ENCODE measurements at regions not wholly inside any gene's neighbourhood (a gene's known extent, or its start where the extent isn't known, plus 50 kb on each side); places are given as distances from the start of the nearest gene placed in this dataset.

DNA sequence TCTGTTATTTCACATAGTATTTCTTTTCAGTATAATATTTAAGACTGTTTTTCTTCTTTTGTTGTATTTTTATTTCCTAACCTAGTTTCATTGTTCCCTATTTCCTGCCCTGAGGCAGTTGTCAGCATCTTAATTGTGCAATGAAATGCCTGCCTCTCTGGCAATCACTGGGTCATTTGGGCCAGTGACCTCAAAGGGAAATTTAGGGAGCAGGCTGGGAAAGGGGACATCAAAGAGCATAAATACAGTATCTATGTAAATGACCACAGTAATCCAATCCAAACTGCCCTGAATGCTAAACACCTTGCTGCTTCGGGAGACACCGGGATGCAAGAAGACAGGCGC, 147.8 kb downstream of the TLR5 start:
- no peak for DNase-seq (ENCODE audit: low read depth in 2 of 3, low spot score in 2 of 3)

- DNase-seq (ENCODE audit: low read depth in 2 of 3, low spot score in 2 of 3), result no peak
These were observed 147.3 kb downstream of the TLR5 start for GRCh38 chr1:222995620-222996309.

DNA sequence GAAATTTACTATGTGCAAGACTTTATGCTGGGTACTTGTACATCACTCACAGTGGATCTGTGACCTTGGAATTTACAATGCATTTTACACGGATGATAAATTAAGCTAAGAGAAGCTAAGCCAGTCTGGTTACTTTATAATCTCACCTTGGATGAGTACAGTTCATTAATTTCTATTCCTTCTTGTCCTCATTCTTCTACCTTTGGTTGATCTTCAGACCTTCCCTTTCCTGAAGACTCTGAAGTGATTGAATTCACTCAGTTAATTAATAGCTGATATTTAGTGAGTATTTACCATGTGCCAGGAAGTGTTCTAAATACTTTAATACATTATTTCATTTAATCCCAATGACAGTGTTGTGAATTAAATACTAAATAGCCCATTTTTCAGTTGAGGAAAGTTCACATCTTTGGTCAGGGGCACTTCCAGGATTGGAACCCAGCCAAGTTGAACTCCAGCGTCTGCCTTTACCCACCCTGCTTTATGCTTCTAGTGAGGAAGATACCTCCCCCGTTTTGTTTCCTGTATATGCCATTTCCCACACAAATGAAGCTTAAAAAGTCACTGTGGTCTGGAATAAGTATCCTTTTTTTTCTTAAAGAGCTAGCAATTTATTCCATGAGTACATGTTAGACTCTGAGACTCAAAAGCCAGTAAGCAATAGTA, 146.6 kb downstream of the TLR5 start:
- DNase-seq (ENCODE audit: low read depth in 2 of 3, low spot score in 2 of 3), result no peak

DNA sequence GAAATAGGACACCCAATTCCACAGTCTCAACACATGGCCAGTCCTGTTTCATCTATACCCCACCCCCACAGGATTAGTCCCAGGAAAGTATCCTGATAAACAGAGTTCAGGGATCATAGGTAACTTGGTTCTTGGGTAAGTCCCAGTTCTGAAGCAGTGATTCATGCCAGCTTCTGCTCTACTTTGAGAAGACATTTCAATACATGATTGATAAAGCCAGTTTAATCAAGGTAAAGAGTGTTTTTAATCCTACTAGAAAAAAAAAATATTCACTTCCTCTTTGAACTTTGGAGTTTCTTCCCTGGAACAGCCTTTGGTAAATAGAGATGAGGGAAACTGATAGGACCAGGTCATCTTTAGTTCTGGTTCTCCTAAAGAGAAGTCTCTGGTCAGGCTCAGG, 142.4 kb downstream of the TLR5 start:
- DNase-seq (ENCODE audit: low read depth in 2 of 3, low spot score in 2 of 3), result no peak

- no peak for DNase-seq (ENCODE audit: low read depth in 2 of 3, low spot score in 2 of 3)
These were observed 141.1 kb downstream of the TLR5 start for GRCh38 chr1:223001653-223002634.

GRCh38 chr1:223003549-223003948, 139.5 kb downstream of the TLR5 start:
- no peak for DNase-seq (ENCODE audit: low read depth in 2 of 3, low spot score in 2 of 3)

- DNase-seq (ENCODE audit: low read depth in 2 of 3, low spot score in 2 of 3), result no peak
These were observed 136.7 kb downstream of the TLR5 start for GRCh38 chr1:223006371-223006770.

GRCh38 chr1:223006917-223007648, 136.0 kb downstream of the TLR5 start:
- no peak for DNase-seq (ENCODE audit: low read depth in 2 of 3, low spot score in 2 of 3)

GRCh38 chr1:223007935-223008334, 135.1 kb downstream of the TLR5 start:
- DNase-seq (ENCODE audit: low read depth in 2 of 3, low spot score in 2 of 3), result no peak

- DNase-seq (ENCODE audit: low read depth in 2 of 3, low spot score in 2 of 3), result no peak
These were observed 134.2 kb downstream of the TLR5 start for GRCh38 chr1:223008808-223009207.

DNA sequence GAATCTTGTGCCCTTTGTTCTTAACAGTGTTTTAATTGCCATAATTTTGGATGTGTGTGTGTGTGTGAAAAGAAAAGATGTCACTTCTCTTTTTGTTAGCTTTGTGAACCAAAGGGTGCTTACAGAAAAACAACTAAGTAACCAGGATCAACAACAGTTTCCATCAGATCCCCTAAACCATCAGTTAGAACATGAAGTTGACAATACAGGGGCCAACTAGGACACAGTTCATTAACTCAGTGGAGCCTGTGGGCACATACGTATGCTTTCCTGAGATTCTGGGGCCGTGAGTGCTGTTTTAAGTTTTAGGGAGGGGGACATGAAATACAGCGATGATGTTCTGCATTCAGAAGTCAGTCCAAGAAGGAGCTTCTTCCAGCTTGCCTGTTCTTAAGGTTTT, 133.6 kb downstream of the TLR5 start:
- no peak for DNase-seq (ENCODE audit: low read depth in 2 of 3, low spot score in 2 of 3)

DNA sequence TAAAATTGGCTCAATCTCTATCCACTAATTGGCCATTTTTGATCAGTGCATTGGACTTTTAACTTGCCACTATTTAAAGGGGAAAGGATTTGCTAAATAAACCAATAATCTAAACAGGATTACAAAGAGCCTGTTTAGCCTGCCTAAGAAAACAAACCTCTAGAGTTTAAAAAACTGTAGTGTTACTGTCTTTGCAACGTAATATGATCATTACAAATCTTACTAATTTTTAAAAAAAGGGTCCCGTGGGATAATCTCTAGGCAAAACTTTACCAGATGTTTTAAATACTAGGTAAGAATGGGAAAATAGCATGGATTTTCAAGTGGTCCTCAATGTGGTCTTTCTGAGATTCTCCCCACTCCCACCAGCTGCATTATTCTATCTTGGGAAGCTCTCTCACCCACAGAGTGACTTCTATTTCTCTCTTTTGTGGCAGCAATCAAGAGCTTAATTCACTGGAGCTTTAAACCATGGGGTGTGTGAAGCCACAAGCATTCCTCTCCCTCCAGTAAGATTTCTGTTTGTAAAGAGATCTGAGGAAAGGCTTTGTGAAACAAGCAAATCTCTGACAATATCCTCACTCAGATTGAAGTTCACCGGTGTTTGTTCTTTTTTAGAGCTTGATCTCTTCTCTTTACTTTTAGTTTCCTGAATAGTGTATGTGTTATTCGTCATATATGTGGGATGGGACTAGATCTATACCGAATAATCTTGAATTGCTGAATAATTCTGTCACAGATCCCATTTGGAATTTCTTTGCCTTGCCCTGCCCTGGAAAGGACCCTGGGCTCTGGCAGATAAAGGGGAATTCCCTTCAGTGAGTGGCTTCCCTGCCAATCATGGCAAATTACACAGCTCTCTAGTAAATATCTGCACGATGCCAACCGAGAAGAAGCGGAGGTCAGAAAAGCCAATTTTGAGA, 132.2 kb downstream of the TLR5 start:
- no peak for DNase-seq (ENCODE audit: low read depth in 2 of 3, low spot score in 2 of 3)

DNA sequence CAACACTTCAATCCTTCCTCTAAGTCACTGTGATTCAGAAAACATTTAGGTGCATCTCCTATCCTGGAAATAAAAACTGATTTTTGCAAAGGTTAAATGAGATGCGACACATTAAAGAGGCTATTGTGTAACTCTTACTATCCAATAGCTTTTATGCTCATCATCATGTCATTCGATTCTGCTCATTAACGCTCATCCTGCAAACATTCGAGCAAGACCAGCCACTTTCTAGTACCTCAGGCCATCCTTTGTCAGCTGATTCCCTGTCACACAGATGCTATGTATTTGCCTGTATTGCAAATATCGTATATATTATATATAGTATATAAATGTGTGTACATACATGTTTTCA, 131.6 kb downstream of the TLR5 start:
- DNase-seq (ENCODE audit: low read depth in 2 of 3, low spot score in 2 of 3), result no peak

DNA sequence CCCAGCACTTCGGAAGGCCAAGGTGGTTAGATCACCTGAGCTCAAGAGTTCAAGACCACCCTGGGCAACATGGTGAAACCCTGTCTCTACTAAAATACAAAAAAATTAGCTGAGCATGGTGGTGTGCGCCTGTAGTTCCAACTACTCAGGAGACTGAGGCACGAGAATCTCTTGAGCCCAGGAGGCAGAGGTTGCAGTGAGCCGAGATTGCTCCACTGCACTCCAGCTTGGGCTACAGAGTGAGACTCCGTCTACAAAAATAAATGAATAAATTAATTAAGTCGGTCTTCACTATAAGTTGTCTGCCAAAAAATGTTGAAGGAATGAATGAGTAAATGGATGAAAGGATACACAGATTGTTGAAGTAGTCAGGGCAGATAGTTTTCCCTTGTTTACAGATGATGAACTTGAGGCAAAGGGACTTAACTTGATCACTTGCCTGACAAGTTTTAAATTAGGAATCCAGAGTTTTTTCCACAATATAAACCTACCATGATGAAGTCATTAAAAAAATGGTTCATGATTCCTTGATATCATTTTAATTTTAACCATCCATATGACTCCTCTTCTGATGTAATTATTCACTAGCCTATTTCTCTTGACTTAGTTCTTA, 130.8 kb downstream of the TLR5 start:
- DNase-seq (ENCODE audit: low read depth in 2 of 3, low spot score in 2 of 3), result no peak

DNA sequence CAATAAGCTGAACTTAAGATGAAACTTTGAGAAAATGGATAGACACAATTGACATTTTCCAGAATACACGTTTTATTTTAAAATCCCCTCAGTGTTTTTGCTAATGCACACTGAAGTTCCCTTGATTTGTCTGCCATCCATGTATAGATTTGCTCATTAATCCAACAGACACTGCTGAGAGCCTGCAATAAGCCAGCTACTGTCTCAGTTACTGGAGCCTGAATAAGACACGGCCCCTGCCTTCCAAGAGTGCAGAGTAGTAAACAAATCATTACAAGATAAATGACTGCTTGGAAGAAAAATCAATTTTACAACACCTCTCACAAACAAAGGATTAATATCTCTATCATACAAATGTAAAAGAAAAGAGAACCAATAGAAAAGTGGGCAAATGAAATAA, 130.1 kb downstream of the TLR5 start:
- no peak for DNase-seq (ENCODE audit: low read depth in 2 of 3, low spot score in 2 of 3)

GRCh38 chr1:223014142-223014873, 128.7 kb downstream of the TLR5 start:
- DNase-seq (ENCODE audit: low read depth in 2 of 3, low spot score in 2 of 3), result no peak

GRCh38 chr1:223016381-223016780, 126.7 kb downstream of the TLR5 start:
- DNase-seq (ENCODE audit: low read depth in 2 of 3, low spot score in 2 of 3), result no peak

DNA sequence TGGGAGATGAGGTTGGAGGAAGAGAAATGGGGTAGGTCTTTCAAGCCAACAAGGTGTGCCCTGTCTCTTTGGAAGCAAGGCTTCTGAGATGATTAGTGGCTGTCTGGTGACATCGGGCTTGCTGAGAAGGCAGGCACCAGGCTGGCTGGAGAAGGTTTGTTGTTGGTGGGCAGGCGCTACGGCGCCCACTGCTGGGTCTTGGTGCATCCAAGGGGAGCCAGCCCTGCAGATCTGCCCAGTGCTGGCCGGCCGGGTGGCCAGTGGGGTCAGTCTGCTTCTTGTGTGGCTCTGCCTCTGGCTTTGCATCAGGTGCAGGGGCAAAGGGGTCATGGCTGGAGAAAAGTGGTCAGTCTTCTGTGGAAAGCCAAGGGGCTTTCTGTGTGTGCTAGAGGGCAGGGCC, 126.2 kb downstream of the TLR5 start:
- no peak for DNase-seq (ENCODE audit: low read depth in 2 of 3, low spot score in 2 of 3)

- DNase-seq (ENCODE audit: low read depth in 2 of 3, low spot score in 2 of 3), result no peak
These were observed 125.8 kb downstream of the TLR5 start for GRCh38 chr1:223017291-223017690.
